Activated T-cell treated with anti-CD3 and anti-CD28 coated beads for 1 hour (primary cell): ENCODE measurements at regions not wholly inside any gene's neighbourhood (a gene's known extent, or its start where the extent isn't known, plus 50 kb on each side); places are given as distances from the start of the nearest gene placed in this dataset.
"Not testable (repeated sequence)": the region's sequence is repeated elsewhere in the genome, so short reads cannot be mapped to it uniquely, and the experiment has no call there.

ENCODE experiments used
- DNase-seq: peaks from one replicate; pipeline ENCODE4 v3.0.0-alpha.2; 2020; ENCODE audit warnings: low read depth

GRCh38 chr13:44304433-44304725, 69.2 kb upstream of the SERP2 start:
- no peak for DNase-seq

GRCh38 chr13:44305286-44305685, 68.3 kb upstream of the SERP2 start:
- no peak for DNase-seq

- no peak for DNase-seq
These were observed 67.7 kb upstream of the SERP2 start for GRCh38 chr13:44305917-44306370.

GRCh38 chr13:44306371-44307192, 67.0 kb upstream of the SERP2 start:
- DNase-seq = no peak

GRCh38 chr13:44307255-44307654, 66.4 kb upstream of the SERP2 start:
- DNase-seq = no peak

- no peak for DNase-seq
These were observed 65.8 kb upstream of the SERP2 start for GRCh38 chr13:44307844-44308243.

GRCh38 chr13:44308352-44308751, 65.3 kb upstream of the SERP2 start:
- DNase-seq = no peak

- DNase-seq = no peak
These were observed 63.5 kb upstream of the SERP2 start for GRCh38 chr13:44309794-44310757.

- DNase-seq = no peak
These were observed 62.4 kb upstream of the SERP2 start for GRCh38 chr13:44311011-44311780.

- no peak for DNase-seq
These were observed 61.5 kb upstream of the SERP2 start for GRCh38 chr13:44312131-44312530.

- DNase-seq = no peak
These were observed 60.6 kb upstream of the SERP2 start for GRCh38 chr13:44312834-44313551.

GRCh38 chr13:44313674-44314073, 60.0 kb upstream of the SERP2 start:
- no peak for DNase-seq

- DNase-seq = not testable (repeated sequence)
These were observed 59.5 kb upstream of the SERP2 start for GRCh38 chr13:44314160-44314559.

GRCh38 chr13:44317752-44318151, 55.9 kb upstream of the SERP2 start:
- DNase-seq = no peak

- DNase-seq = no peak
These were observed 55.5 kb upstream of the SERP2 start for GRCh38 chr13:44318161-44318560.

GRCh38 chr13:44320611-44321010, 53.0 kb upstream of the SERP2 start:
- DNase-seq = no peak

GRCh38 chr13:44321961-44322360, 51.7 kb upstream of the SERP2 start:
- no peak for DNase-seq

GRCh38 chr13:44322928-44323327, 50.7 kb upstream of the SERP2 start:
- DNase-seq = no peak

GRCh38 chr13:44323754-44324153, 49.9 kb upstream of the SERP2 start:
- DNase-seq = no peak
